HEK293 (cell line): ENCODE measurements at regions not wholly inside any gene's neighbourhood (a gene's known extent, or its start where the extent isn't known, plus 50 kb on each side); places are given as distances from the start of the nearest gene placed in this dataset.

Experiments
- CTCF ChIA-PET: fragments of 350-600 bp; formaldehyde crosslinking; extraction: SDS; loops from one replicate; lab custom pipeline; 2021; ENCODE audit warnings: antibody characterized with exemption; lab: Yijun Ruan, JAX
- POLR2A ChIA-PET: fragments of 300-600 bp; formaldehyde crosslinking; extraction: SDS; loops from one replicate; lab custom pipeline; 2020; ENCODE audit warnings: antibody characterized with exemption, inconsistent platforms; lab: Yijun Ruan, JAX
- H3K27ac ChIP-seq: fragments of 200-500 bp; sonication (Bioruptor generic); 2 replicates; pipeline ENCODE4 v1.5.1; 2014; ENCODE audit warnings: low read depth, low read length, control low read depth, inconsistent platforms; ENCODE audit errors: extremely low read depth
- H3K36me3 ChIP-seq, 2 experiments: fragments of 200-500 bp in 1 of 2; sonication (Bioruptor generic) in 1 of 2; 1 replicate in 1 of 2; 2 replicates in 1 of 2; pipeline ENCODE4 v1.5.1; 2014 to 2017; ENCODE audit warnings: inconsistent platforms in 2 of 2, low read length in 2 of 2; ENCODE audit not compliant: control insufficient read depth in 2 of 2, insufficient read depth in 1 of 2
- H3K4me1 ChIP-seq: fragments of 200-500 bp; sonication (Bioruptor generic); 2 replicates; pipeline ENCODE4 v1.5.1; 2014; ENCODE audit warnings: mild to moderate bottlenecking, low read length, inconsistent platforms; ENCODE audit not compliant: control insufficient read depth, insufficient read depth
- H3K4me3 ChIP-seq: 2 replicates; pipeline ENCODE4 v1.5.1; 2011; ENCODE audit warnings: low read depth, mild to moderate bottlenecking, control low read depth, low read length, moderate library complexity
- H3K9me3 ChIP-seq: fragments of 200-500 bp; sonication (Bioruptor generic); 2 replicates; pipeline ENCODE4 v1.5.1; 2014; ENCODE audit warnings: low read depth, low read length, inconsistent platforms; ENCODE audit not compliant: control insufficient read depth, insufficient read depth
- HOXD13 ChIP-seq: sonication (generic); formaldehyde crosslinking; IDR thresholded peaks from 2 replicates; pipeline ENCODE4 v1.8.0; 2022; ENCODE audit warnings: missing genetic modification reagents, borderline replicate concordance
- OVOL3 ChIP-seq: fragments of 450-650 bp; formaldehyde crosslinking; IDR thresholded peaks from 2 replicates; pipeline ENCODE4 v1.5.1; 2016; ENCODE audit warnings: missing biosample characterization, missing genetic modification characterization
- REPIN1 ChIP-seq: fragments of 450-650 bp; formaldehyde crosslinking; IDR thresholded peaks from 2 replicates; pipeline ENCODE4 v1.5.1; 2017; ENCODE audit warnings: missing biosample characterization, missing genetic modification characterization, low read depth
- SCRT1 ChIP-seq: fragments of 450-650 bp; formaldehyde crosslinking; IDR thresholded peaks from 2 replicates; pipeline ENCODE4 v1.5.1; 2016; ENCODE audit warnings: missing biosample characterization, missing genetic modification characterization, borderline replicate concordance
- ZBTB8A ChIP-seq: fragments of 450-650 bp; formaldehyde crosslinking; IDR thresholded peaks from 2 replicates; pipeline ENCODE4 v1.5.1; 2016; ENCODE audit warnings: missing biosample characterization, missing genetic modification characterization
- ZNF132 ChIP-seq: fragments of 450-650 bp; formaldehyde crosslinking; IDR thresholded peaks from 2 replicates; pipeline ENCODE4 v1.5.1; 2017; ENCODE audit warnings: missing biosample characterization, missing genetic modification characterization, borderline replicate concordance
- ZNF133 ChIP-seq: fragments of 450-650 bp; formaldehyde crosslinking; IDR thresholded peaks from 2 replicates; pipeline ENCODE4 v1.5.1; 2016; ENCODE audit warnings: missing biosample characterization, missing genetic modification characterization
- ZNF221 ChIP-seq: fragments of 450-650 bp; formaldehyde crosslinking; IDR thresholded peaks from 2 replicates; pipeline ENCODE4 v1.5.1; 2017; ENCODE audit warnings: missing biosample characterization, missing genetic modification characterization, borderline replicate concordance
- ZNF23 ChIP-seq: fragments of 450-650 bp; formaldehyde crosslinking; IDR thresholded peaks from 2 replicates; pipeline ENCODE4 v1.5.1; 2016; ENCODE audit warnings: missing biosample characterization, missing genetic modification characterization, borderline replicate concordance
- ZNF366 ChIP-seq: fragments of 450-650 bp; formaldehyde crosslinking; conservative IDR thresholded peaks from 2 replicates; pipeline ENCODE4 v1.5.1; 2016; ENCODE audit warnings: missing biosample characterization, missing genetic modification characterization
- ZNF391 ChIP-seq: fragments of 450-650 bp; formaldehyde crosslinking; IDR thresholded peaks from 2 replicates; pipeline ENCODE4 v1.5.1; 2016; ENCODE audit warnings: low read depth, missing biosample characterization, missing genetic modification characterization, borderline replicate concordance
- ZNF404 ChIP-seq: fragments of 450-650 bp; formaldehyde crosslinking; IDR thresholded peaks from 2 replicates; pipeline ENCODE4 v1.5.1; 2017; ENCODE audit warnings: missing biosample characterization, missing genetic modification characterization
- ZNF548 ChIP-seq: fragments of 450-650 bp; formaldehyde crosslinking; IDR thresholded peaks from 2 replicates; pipeline ENCODE4 v1.5.1; 2016; ENCODE audit warnings: missing biosample characterization, missing genetic modification characterization
- ZNF610 ChIP-seq: fragments of 450-650 bp; formaldehyde crosslinking; IDR thresholded peaks from 2 replicates; pipeline ENCODE4 v1.5.1; 2016; ENCODE audit warnings: missing biosample characterization, missing genetic modification characterization, borderline replicate concordance
- ZNF624 ChIP-seq: fragments of 450-650 bp; formaldehyde crosslinking; IDR thresholded peaks from 2 replicates; pipeline ENCODE4 v1.5.1; 2017; ENCODE audit warnings: missing biosample characterization, missing genetic modification characterization
- ZNF664 ChIP-seq: fragments of 450-650 bp; formaldehyde crosslinking; IDR thresholded peaks from 2 replicates; pipeline ENCODE4 v1.5.1; 2016; ENCODE audit warnings: missing biosample characterization, missing genetic modification characterization
- ZNF701 ChIP-seq: fragments of 450-650 bp; formaldehyde crosslinking; IDR thresholded peaks from 2 replicates; pipeline ENCODE4 v1.5.1; 2016; ENCODE audit warnings: missing biosample characterization, missing genetic modification characterization
- TF ChIP-seq, protein P1 (sequence below): fragments of 450-650 bp; formaldehyde crosslinking; IDR thresholded peaks from 2 replicates; pipeline ENCODE4 v1.5.1; 2017; ENCODE audit warnings: missing biosample characterization, missing genetic modification characterization
- TF ChIP-seq, protein P2 (sequence below): fragments of 450-650 bp; formaldehyde crosslinking; IDR thresholded peaks from 2 replicates; pipeline ENCODE4 v1.5.1; 2016; ENCODE audit warnings: missing biosample characterization, missing genetic modification characterization
- TF ChIP-seq, protein P3 (sequence below): fragments of 450-650 bp; formaldehyde crosslinking; IDR thresholded peaks from 2 replicates; pipeline ENCODE4 v1.5.1; 2016; ENCODE audit warnings: missing biosample characterization, missing genetic modification characterization, low read depth
- TF ChIP-seq, protein P4 (sequence below): fragments of 450-650 bp; formaldehyde crosslinking; IDR thresholded peaks from 2 replicates; pipeline ENCODE4 v1.5.1; 2017; ENCODE audit warnings: missing biosample characterization, mild to moderate bottlenecking, missing genetic modification characterization, moderate library complexity

DNA sequence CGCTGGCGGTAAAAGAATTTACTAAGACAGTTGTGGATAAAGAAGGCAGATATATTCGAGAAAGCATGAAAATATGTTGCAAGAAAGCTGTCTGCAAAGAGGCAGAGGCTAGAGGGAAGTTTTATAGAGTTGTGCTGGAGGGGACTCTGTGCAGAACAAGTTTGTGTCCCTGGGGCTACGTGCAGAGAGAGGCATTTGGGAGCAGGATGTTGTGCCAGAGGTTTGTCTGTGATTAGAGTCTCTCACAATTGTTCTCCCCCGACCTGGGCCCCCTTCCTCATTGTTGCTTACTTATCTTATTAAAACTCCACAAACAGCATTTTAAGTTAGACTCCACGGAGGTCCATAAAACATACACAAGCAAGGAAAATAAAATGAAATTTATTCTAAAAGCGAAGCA is 831.3 kb downstream of the NLGN4X start:
- no peak overlapping the region for H3K4me3 ChIP-seq
- H3K27ac ChIP-seq, result no peak overlapping the region
- H3K4me1 ChIP-seq, result no peaks in the 10 kb centered on the region
- CTCF ChIA-PET, result no interaction called here
- H3K36me3 ChIP-seq, result no peaks in the 10 kb centered on the region
- POLR2A ChIA-PET, result no interaction called here
- no peak for TF ChIP-seq ZNF404 (tag by site-specific recombination)
- no peak for TF ChIP-seq SCRT1
- TF ChIP-seq ZNF664 (tag by site-specific recombination), result no peak
- TF ChIP-seq, protein P1, sequence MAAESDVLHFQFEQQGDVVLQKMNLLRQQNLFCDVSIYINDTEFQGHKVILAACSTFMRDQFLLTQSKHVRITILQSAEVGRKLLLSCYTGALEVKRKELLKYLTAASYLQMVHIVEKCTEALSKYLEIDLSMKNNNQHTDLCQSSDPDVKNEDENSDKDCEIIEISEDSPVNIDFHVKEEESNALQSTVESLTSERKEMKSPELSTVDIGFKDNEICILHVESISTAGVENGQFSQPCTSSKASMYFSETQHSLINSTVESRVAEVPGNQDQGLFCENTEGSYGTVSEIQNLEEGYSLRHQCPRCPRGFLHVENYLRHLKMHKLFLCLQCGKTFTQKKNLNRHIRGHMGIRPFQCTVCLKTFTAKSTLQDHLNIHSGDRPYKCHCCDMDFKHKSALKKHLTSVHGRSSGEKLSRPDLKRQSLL (tag by site-specific recombination), result no peak
- no peak for TF ChIP-seq ZNF391 (tag by site-specific recombination)
- TF ChIP-seq, protein P2, sequence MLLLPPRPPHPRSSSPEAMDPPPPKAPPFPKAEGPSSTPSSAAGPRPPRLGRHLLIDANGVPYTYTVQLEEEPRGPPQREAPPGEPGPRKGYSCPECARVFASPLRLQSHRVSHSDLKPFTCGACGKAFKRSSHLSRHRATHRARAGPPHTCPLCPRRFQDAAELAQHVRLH, result no peak
- no peak for TF ChIP-seq ZNF610
- TF ChIP-seq ZNF23 (tag by site-specific recombination), result no peak
- no peak for TF ChIP-seq ZNF624
- TF ChIP-seq ZBTB8A (tag by site-specific recombination), result no peak
- no peak for TF ChIP-seq REPIN1 (tag by site-specific recombination)
- TF ChIP-seq ZNF221 (tag by site-specific recombination), result no peak
- no peak for TF ChIP-seq ZNF132 (tag by site-specific recombination)
- TF ChIP-seq HOXD13, result no peak
- H3K9me3 ChIP-seq, result no peaks in the 10 kb centered on the region

DNA sequence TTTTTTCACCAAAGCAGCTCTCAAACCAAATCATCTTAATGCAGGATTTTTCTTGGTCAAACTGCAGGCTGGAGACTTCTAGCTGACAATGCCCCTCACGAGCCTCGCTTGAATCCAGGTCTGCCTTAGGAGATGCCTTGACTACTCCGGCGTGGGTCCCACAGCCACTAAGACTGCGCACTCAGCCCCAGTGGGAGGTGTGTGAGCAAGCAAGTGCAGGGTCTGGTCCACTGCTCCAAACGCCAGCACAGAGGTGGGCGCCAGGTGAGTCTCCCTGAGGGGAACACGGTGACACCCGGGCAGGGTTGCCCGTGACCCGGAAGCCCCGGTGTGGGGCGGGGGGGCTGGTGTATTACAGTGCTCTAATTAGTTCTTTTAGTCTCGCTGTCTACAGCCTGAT is 838.3 kb downstream of the NLGN4X start:
- TF ChIP-seq ZNF548 (tag by site-specific recombination) (no peak), ZNF133 (tag by site-specific recombination) (no peak)
- TF ChIP-seq, protein P2, result no peak
- Histone ChIP-seq H3K4me1 (no peaks in the 10 kb centered on the region), H3K36me3 (no peaks in the 10 kb centered on the region), H3K9me3 (no peaks in the 10 kb centered on the region), H3K27ac (no peak overlapping the region), H3K4me3 (no peak overlapping the region)
- ChIA-PET POLR2A (no interaction called here), CTCF (no interaction called here)

DNA sequence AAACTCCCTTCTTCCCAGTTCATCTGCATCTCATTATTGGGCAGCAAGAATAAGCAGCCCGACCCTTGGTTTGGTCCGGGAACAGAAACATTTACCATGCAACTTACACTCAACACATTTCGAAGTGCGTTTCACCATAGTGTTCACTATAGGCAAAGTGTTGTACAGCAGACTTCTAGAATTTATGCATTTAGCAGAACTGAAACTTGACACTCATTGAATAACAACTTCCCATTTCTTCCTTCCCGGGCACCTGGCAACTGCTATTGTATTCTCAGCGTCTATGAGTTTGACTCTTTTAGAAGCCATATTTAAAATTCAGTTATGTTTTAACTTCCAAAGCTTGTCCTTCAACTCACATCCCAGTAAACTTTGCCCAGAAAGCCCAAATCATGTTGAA is 840.6 kb downstream of the NLGN4X start:
- no peak overlapping the region for H3K4me3 ChIP-seq

More for the DNA sequence above, 840.6 kb downstream of the NLGN4X start:
- no peaks in the 10 kb centered on the region for H3K4me1 ChIP-seq
- CTCF ChIA-PET, result no interaction called here
- POLR2A ChIA-PET, result no interaction called here
- no peaks in the 10 kb centered on the region for H3K9me3 ChIP-seq
- no peaks in the 10 kb centered on the region for H3K36me3 ChIP-seq
- TF ChIP-seq ZNF366 (tag by site-specific recombination) (no peak), ZNF701 (tag by site-specific recombination) (no peak), HOXD13 (no peak), OVOL3 (tag by site-specific recombination) (no peak)
- TF ChIP-seq, protein P3, sequence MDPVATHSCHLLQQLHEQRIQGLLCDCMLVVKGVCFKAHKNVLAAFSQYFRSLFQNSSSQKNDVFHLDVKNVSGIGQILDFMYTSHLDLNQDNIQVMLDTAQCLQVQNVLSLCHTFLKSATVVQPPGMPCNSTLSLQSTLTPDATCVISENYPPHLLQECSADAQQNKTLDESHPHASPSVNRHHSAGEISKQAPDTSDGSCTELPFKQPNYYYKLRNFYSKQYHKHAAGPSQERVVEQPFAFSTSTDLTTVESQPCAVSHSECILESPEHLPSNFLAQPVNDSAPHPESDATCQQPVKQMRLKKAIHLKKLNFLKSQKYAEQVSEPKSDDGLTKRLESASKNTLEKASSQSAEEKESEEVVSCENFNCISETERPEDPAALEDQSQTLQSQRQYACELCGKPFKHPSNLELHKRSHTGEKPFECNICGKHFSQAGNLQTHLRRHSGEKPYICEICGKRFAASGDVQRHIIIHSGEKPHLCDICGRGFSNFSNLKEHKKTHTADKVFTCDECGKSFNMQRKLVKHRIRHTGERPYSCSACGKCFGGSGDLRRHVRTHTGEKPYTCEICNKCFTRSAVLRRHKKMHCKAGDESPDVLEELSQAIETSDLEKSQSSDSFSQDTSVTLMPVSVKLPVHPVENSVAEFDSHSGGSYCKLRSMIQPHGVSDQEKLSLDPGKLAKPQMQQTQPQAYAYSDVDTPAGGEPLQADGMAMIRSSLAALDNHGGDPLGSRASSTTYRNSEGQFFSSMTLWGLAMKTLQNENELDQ, result no peak
- TF ChIP-seq, protein P4, sequence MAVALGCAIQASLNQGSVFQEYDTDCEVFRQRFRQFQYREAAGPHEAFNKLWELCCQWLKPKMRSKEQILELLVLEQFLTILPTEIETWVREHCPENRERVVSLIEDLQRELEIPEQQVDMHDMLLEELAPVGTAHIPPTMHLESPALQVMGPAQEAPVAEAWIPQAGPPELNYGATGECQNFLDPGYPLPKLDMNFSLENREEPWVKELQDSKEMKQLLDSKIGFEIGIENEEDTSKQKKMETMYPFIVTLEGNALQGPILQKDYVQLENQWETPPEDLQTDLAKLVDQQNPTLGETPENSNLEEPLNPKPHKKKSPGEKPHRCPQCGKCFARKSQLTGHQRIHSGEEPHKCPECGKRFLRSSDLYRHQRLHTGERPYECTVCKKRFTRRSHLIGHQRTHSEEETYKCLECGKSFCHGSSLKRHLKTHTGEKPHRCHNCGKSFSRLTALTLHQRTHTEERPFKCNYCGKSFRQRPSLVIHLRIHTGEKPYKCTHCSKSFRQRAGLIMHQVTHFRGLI (tag by site-specific recombination), result no peak
- TF ChIP-seq, all 188 proteins: peak for 0
- H3K27ac ChIP-seq, result no peak overlapping the region
